NCI-H69 (cell line): ENCODE measurements at regions not wholly inside any gene's neighbourhood (a gene's known extent, or its start where the extent isn't known, plus 50 kb on each side); places are given as distances from the start of the nearest gene placed in this dataset.

Experiments used
- DNase-seq: peaks from one replicate; lab custom pipeline; 2025; lab: John Stamatoyannopoulos, UW

- DNase-seq, result no peak
These were observed 71.0 kb upstream of the WDR26 start for GRCh38 chr1:224505454-224506093.

- peak; percentile 74 for DNase-seq
These were observed 71.7 kb upstream of the WDR26 start for GRCh38 chr1:224506141-224506814.

- DNase-seq, result peak; percentile 15
These were observed 73.3 kb upstream of the WDR26 start for GRCh38 chr1:224507771-224508523.

- DNase-seq, result no peak
These were observed 75.3 kb upstream of the WDR26 start for GRCh38 chr1:224509907-224510306.

GRCh38 chr1:224510880-224511645, 76.5 kb upstream of the WDR26 start:
- no peak for DNase-seq

GRCh38 chr1:224512600-224513151, 78.1 kb upstream of the WDR26 start:
- DNase-seq, result no peak

GRCh38 chr1:224513383-224513782, 78.8 kb upstream of the WDR26 start:
- DNase-seq, result no peak

- peak; percentile 87 for DNase-seq
These were observed 79.2 kb upstream of the WDR26 start for GRCh38 chr1:224513787-224514209.

- no peak for DNase-seq
These were observed 82.6 kb upstream of the WDR26 start for GRCh38 chr1:224517171-224517570.

GRCh38 chr1:224518528-224518927, 83.9 kb upstream of the WDR26 start:
- no peak for DNase-seq

GRCh38 chr1:224519874-224520273, 85.3 kb upstream of the WDR26 start:
- DNase-seq, result no peak

GRCh38 chr1:224520808-224521207, 86.2 kb upstream of the WDR26 start:
- no peak for DNase-seq

- DNase-seq, result no peak
These were observed 87.5 kb upstream of the WDR26 start for GRCh38 chr1:224521904-224522734.

- DNase-seq, result no peak
These were observed 89.1 kb upstream of the WDR26 start for GRCh38 chr1:224523676-224524075.

GRCh38 chr1:224524679-224525078, 90.1 kb upstream of the WDR26 start:
- DNase-seq, result no peak

- DNase-seq, result no peak
These were observed 90.6 kb upstream of the CNIH3 start for GRCh38 chr1:224525411-224526040.

- peak; percentile 34 for DNase-seq
These were observed 89.3 kb upstream of the CNIH3 start for GRCh38 chr1:224526771-224527170.

GRCh38 chr1:224528900-224529299, 87.2 kb upstream of the CNIH3 start:
- peak; percentile 50 for DNase-seq

- DNase-seq, result peak; percentile 84
These were observed 86.3 kb upstream of the CNIH3 start for GRCh38 chr1:224529844-224530243.

GRCh38 chr1:224533517-224533916, 82.6 kb upstream of the CNIH3 start:
- DNase-seq, result no peak

- peak; percentile 20 for DNase-seq
These were observed 81.4 kb upstream of the CNIH3 start for GRCh38 chr1:224534731-224535130.
